SU-DHL-6 (cell line): ENCODE measurements at regions not wholly inside any gene's neighbourhood (a gene's known extent, or its start where the extent isn't known, plus 50 kb on each side); places are given as distances from the start of the nearest gene placed in this dataset.

Experiments
- H2AFZ ChIP-seq: fragments of 200-600 bp; sonication (generic); 2 replicates; pipeline ENCODE4 v1.6.1; 2014; ENCODE audit warnings: low read depth, mild to moderate bottlenecking, moderate library complexity, mixed read lengths, antibody characterized with exemption, low read length; ENCODE audit not compliant: severe bottlenecking
- H3F3A ChIP-seq: fragments of 200-600 bp; shearing (Covaris generic); 2 replicates; pipeline ENCODE4 v1.6.0; 2016; ENCODE audit warnings: antibody characterized with exemption, mild to moderate bottlenecking; ENCODE audit not compliant: insufficient read depth
- H3K27ac ChIP-seq: fragments of 200-600 bp; sonication (generic); 2 replicates; pipeline ENCODE4 v1.5.1; 2016; ENCODE audit warnings: low read depth, mild to moderate bottlenecking, low read length, moderate library complexity, mixed read lengths
- H3K27me3 ChIP-seq: fragments of 200-600 bp; sonication (generic), shearing (Covaris generic); 2 replicates; pipeline ENCODE4 v1.6.0; 2014; ENCODE audit warnings: mild to moderate bottlenecking, low read length
- H3K36me3 ChIP-seq: fragments of 200-600 bp; sonication (generic); 2 replicates; pipeline ENCODE4 v1.6.1; 2014; ENCODE audit warnings: mild to moderate bottlenecking, low read length, mixed read lengths
- H3K4me2 ChIP-seq: fragments of 300-600, 200-600 bp; shearing (Covaris generic), sonication (generic); 2 replicates; pipeline ENCODE4 v1.6.0; 2014; ENCODE audit warnings: low read length, low read depth, mild to moderate bottlenecking; ENCODE audit not compliant: poor library complexity, severe bottlenecking
- H3K4me3 ChIP-seq: fragments of 200-600 bp; sonication (generic); 2 replicates; pipeline ENCODE4 v1.5.1; 2014; ENCODE audit warnings: antibody characterized with exemption, low read length, mild to moderate bottlenecking, mixed read lengths; ENCODE audit not compliant: insufficient read depth, poor library complexity, severe bottlenecking
- H3K79me2 ChIP-seq: fragments of 200-600 bp; sonication (generic); 2 replicates; pipeline ENCODE4 v1.6.1; 2014; ENCODE audit warnings: mild to moderate bottlenecking, low read length, moderate library complexity; ENCODE audit not compliant: insufficient read depth
- H3K9ac ChIP-seq: fragments of 200-600 bp; sonication (generic); 2 replicates; pipeline ENCODE4 v1.7.0; 2014; ENCODE audit warnings: mild to moderate bottlenecking, low read length
- H3K9me2 ChIP-seq: fragments of 200-600 bp; sonication (generic); replicated peaks from 2 replicates; pipeline ENCODE4 v1.6.1; 2014; ENCODE audit warnings: low read length; ENCODE audit not compliant: insufficient read depth
- H3K9me3 ChIP-seq: fragments of 200-600 bp; sonication (generic); 2 replicates; pipeline ENCODE4 v1.6.1; 2014; ENCODE audit warnings: low read length, mixed read lengths; ENCODE audit not compliant: insufficient read depth
- H4K20me1 ChIP-seq: fragments of 200-600 bp; sonication (generic); 2 replicates; pipeline ENCODE4 v1.6.1; 2014; ENCODE audit warnings: low read depth, mild to moderate bottlenecking, antibody characterized with exemption, low read length, moderate library complexity, mixed read lengths
- EZH2phosphoT487 ChIP-seq: fragments of 200-600 bp; sonication (generic), shearing (Covaris generic); conservative IDR thresholded peaks from 2 replicates; pipeline ENCODE4 v1.6.1; 2018; ENCODE audit warnings: mild to moderate bottlenecking, antibody characterized with exemption, low read length, moderate library complexity, mixed read lengths
- TF ChIP-seq, protein P1 (sequence below): fragments of 200-600 bp; sonication (generic); IDR thresholded peaks from one replicate; pipeline ENCODE4 v1.5.1; 2017; ENCODE audit warnings: antibody characterized with exemption, mild to moderate bottlenecking, low read length, moderate library complexity; ENCODE audit not compliant: insufficient read depth, poor library complexity, severe bottlenecking

DNA sequence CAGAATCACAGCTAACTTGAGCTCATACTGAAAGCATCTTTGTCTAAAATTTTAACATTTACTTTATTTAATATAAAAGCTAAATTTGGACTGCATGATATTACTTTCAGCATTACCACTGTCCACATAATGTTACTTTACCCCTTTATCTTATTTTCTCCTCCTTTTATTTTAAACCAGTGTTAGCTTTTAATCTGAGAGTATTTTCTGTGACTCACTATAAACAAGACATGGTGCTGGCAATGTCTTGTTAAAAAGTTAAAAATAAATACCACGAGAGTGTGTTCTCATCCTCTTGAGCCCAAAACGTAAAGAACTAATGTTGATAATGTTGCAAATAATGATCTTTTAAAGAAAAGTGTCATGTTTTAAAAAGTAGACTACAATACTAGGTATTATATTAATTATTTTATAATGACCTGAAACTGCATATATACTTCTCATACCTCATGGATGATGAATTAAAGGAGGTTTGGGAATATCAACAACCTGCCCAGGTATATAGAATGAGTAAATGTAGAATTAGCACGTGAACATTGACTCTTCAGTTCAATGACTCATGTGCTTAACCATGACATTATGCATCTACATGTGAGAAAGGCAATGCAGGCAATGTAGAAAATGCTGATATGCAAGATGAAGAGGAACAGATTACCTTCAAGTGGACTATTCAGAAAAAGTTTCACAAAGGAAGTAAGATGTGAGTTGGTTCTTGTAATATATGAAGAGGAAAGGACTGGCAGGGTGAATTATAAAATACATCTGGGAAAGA is 454.1 kb upstream of the ADGRL3 start:
- no peak overlapping the region for H3K9ac ChIP-seq
- H3K79me2 ChIP-seq: no peaks in the 10 kb centered on the region
- no peak overlapping the region for H3K4me2 ChIP-seq
- no peaks in the 10 kb centered on the region for H3K27me3 ChIP-seq
- TF ChIP-seq, protein P1, sequence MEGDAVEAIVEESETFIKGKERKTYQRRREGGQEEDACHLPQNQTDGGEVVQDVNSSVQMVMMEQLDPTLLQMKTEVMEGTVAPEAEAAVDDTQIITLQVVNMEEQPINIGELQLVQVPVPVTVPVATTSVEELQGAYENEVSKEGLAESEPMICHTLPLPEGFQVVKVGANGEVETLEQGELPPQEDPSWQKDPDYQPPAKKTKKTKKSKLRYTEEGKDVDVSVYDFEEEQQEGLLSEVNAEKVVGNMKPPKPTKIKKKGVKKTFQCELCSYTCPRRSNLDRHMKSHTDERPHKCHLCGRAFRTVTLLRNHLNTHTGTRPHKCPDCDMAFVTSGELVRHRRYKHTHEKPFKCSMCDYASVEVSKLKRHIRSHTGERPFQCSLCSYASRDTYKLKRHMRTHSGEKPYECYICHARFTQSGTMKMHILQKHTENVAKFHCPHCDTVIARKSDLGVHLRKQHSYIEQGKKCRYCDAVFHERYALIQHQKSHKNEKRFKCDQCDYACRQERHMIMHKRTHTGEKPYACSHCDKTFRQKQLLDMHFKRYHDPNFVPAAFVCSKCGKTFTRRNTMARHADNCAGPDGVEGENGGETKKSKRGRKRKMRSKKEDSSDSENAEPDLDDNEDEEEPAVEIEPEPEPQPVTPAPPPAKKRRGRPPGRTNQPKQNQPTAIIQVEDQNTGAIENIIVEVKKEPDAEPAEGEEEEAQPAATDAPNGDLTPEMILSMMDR: no peak
- TF ChIP-seq EZH2phosphoT487: no peak
- H4K20me1 ChIP-seq: no peaks in the 10 kb centered on the region
- no peak overlapping the region for H2AFZ ChIP-seq
- no peaks in the 10 kb centered on the region for H3K9me3 ChIP-seq
- H3K36me3 ChIP-seq: no peaks in the 10 kb centered on the region
- no peaks in the 10 kb centered on the region for H3F3A ChIP-seq
- no peak overlapping the region for H3K4me3 ChIP-seq
- H3K27ac ChIP-seq: no peak overlapping the region
- H3K9me2 ChIP-seq: no peaks in the 10 kb centered on the region

DNA sequence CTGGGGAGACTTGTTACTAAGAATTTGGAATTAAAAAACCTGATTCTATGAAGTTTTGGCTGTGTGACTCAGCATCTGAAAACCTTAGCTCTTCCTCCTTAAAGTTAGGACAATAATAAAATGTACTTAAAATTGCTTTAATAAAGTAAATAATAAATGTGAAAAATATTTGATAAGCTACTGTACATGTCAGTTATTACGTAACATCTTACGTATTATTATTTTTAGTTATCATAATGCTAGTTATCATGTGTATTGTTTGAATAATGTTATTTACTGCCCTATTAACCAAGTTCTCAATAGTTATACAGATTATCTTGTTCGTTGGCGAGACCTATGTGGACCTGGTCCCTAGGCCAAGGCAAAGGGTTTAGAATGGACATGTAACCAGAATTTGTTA is 449.2 kb upstream of the ADGRL3 start:
- Histone ChIP-seq H3K79me2 (no peaks in the 10 kb centered on the region), H3K36me3 (no peaks in the 10 kb centered on the region), H3F3A (no peaks in the 10 kb centered on the region), H3K9me2 (no peaks in the 10 kb centered on the region), H4K20me1 (no peaks in the 10 kb centered on the region), H3K9me3 (no peaks in the 10 kb centered on the region), H3K4me2 (no peak overlapping the region), H3K4me3 (no peak overlapping the region), H3K27ac (no peak overlapping the region), H3K27me3 (no peaks in the 10 kb centered on the region), H2AFZ (no peak overlapping the region), H3K9ac (no peak overlapping the region)
- TF ChIP-seq EZH2phosphoT487: no peak
- TF ChIP-seq, protein P1: no peak

DNA sequence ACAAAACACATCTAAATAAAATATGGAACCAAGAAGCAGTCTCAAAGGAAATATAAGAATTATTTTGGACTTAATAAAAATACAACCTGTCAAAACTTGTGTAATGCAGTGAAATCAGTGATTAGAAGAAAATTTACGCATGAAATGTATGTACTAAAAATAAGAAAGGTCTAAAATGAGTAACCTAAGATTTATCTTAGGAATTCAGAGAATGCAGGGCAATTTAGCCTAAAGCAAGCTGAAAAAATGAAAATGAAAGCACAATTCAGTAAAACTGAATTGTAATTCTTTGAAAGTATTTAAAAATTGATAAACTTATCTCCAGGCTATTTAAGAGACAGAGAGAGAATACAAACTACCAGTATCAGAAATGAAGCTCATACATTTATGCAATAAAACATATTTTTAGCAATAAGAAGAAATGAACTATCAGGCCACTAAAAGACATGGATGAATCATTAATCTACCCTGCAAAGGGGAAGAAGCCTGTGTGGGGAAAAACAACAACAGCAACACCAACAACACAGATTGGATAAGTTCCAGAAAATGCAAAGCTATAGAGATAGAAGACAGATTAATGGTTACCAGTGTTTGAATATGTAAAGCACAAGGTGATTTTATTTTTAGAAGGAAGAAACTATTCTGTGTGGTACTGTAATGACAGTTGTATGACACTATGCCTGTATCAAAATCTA is 442.0 kb upstream of the ADGRL3 start:
- TF ChIP-seq, protein P1: no peak
- no peak for TF ChIP-seq EZH2phosphoT487
- no peak overlapping the region for H3K27ac ChIP-seq

More for the DNA sequence above, 442.0 kb upstream of the ADGRL3 start:
- Histone ChIP-seq H3F3A (no peaks in the 10 kb centered on the region), H2AFZ (no peak overlapping the region), H3K36me3 (no peaks in the 10 kb centered on the region), H3K4me2 (no peak overlapping the region), H3K9me2 (no peaks in the 10 kb centered on the region), H3K9ac (no peak overlapping the region), H4K20me1 (no peaks in the 10 kb centered on the region), H3K4me3 (no peak overlapping the region), H3K79me2 (no peaks in the 10 kb centered on the region), H3K9me3 (no peaks in the 10 kb centered on the region), H3K27me3 (no peaks in the 10 kb centered on the region)
